ENCODE measurements at regions not wholly inside any gene's neighbourhood (a gene's known extent, or its start where the extent isn't known, plus 50 kb on each side); places are given as distances from the start of the nearest gene placed in this dataset.
"Not testable (repeated sequence)": the region's sequence is repeated elsewhere in the genome, so short reads cannot be mapped to it uniquely, and the experiment has no call there.

GRCh38 chr3:35295906-35296305 is 343.4 kb upstream of the ARPP21 start:
- DNase-seq (ENCODE audit: low read depth) = no peak
- no peak for TF ChIP-seq CTCF (IDR thresholded peaks at IDR 0.05; ENCODE audit: low read depth, low read length, missing control alignments)
- H3K4me3 ChIP-seq (ENCODE audit: low read depth, low read length) = no peak overlapping the region

- no peak for TF ChIP-seq CTCF (IDR thresholded peaks at IDR 0.05; ENCODE audit: low read depth, low read length, missing control alignments)
- no peak overlapping the region for H3K4me3 ChIP-seq (ENCODE audit: low read depth, low read length)
- DNase-seq (ENCODE audit: low read depth) = no peak
These were observed 342.8 kb upstream of the ARPP21 start for GRCh38 chr3:35296533-35296932.

- DNase-seq (ENCODE audit: low read depth); H3K4me3 ChIP-seq (ENCODE audit: low read depth, low read length): not testable (repeated sequence)
These were observed 342.4 kb upstream of the ARPP21 start for GRCh38 chr3:35296944-35297343.

- no peak for TF ChIP-seq CTCF (IDR thresholded peaks at IDR 0.05; ENCODE audit: low read depth, low read length, missing control alignments)
- no peak for DNase-seq (ENCODE audit: low read depth)
- H3K4me3 ChIP-seq (ENCODE audit: low read depth, low read length) = no peak overlapping the region
These were observed 333.9 kb upstream of the ARPP21 start for GRCh38 chr3:35305406-35305805.

- no peak for TF ChIP-seq CTCF (IDR thresholded peaks at IDR 0.05; ENCODE audit: low read depth, low read length, missing control alignments)
- no peak for DNase-seq (ENCODE audit: low read depth)
- no peak overlapping the region for H3K4me3 ChIP-seq (ENCODE audit: low read depth, low read length)
These were observed 332.0 kb upstream of the ARPP21 start for GRCh38 chr3:35307296-35307695.

- not testable (repeated sequence) for DNase-seq (ENCODE audit: low read depth)
These were observed 322.5 kb upstream of the ARPP21 start for GRCh38 chr3:35316841-35317240.

GRCh38 chr3:35320646-35321407 is 318.5 kb upstream of the ARPP21 start:
- no peak for DNase-seq (ENCODE audit: low read depth)
- TF ChIP-seq CTCF (IDR thresholded peaks at IDR 0.05; ENCODE audit: low read depth, low read length, missing control alignments) = no peak
- H3K4me3 ChIP-seq (ENCODE audit: low read depth, low read length) = no peak overlapping the region

More at GRCh38 chr3:35316841-35317240, 322.5 kb upstream of the ARPP21 start:
- not testable (repeated sequence) for H3K4me3 ChIP-seq (ENCODE audit: low read depth, low read length)

GRCh38 chr3:35322070-35322469 is 317.3 kb upstream of the ARPP21 start:
- no peak for TF ChIP-seq CTCF (IDR thresholded peaks at IDR 0.05; ENCODE audit: low read depth, low read length, missing control alignments)
- DNase-seq (ENCODE audit: low read depth) = no peak
- no peak overlapping the region for H3K4me3 ChIP-seq (ENCODE audit: low read depth, low read length)

Data from GM12864 (cell line).